OCI-LY1 (cell line): ENCODE measurements at regions not wholly inside any gene's neighbourhood (a gene's known extent, or its start where the extent isn't known, plus 50 kb on each side); places are given as distances from the start of the nearest gene placed in this dataset.

Experiments
- EZH2 ChIP-seq: fragments of 200-600 bp; sonication (generic), shearing (Covaris generic); IDR thresholded peaks from 2 replicates; pipeline ENCODE4 v1.8.0; 2017; ENCODE audit warnings: borderline replicate concordance, mixed run types, mild to moderate bottlenecking, antibody characterized with exemption, low read length, moderate library complexity, mixed read lengths
- TF ChIP-seq, protein P1 (sequence below): fragments of 200-600 bp; sonication (generic), shearing (Covaris generic); IDR thresholded peaks from 2 replicates; pipeline ENCODE4 v1.5.1; 2017; ENCODE audit warnings: mild to moderate bottlenecking, antibody characterized with exemption, low read length, moderate library complexity, mixed read lengths

DNA sequence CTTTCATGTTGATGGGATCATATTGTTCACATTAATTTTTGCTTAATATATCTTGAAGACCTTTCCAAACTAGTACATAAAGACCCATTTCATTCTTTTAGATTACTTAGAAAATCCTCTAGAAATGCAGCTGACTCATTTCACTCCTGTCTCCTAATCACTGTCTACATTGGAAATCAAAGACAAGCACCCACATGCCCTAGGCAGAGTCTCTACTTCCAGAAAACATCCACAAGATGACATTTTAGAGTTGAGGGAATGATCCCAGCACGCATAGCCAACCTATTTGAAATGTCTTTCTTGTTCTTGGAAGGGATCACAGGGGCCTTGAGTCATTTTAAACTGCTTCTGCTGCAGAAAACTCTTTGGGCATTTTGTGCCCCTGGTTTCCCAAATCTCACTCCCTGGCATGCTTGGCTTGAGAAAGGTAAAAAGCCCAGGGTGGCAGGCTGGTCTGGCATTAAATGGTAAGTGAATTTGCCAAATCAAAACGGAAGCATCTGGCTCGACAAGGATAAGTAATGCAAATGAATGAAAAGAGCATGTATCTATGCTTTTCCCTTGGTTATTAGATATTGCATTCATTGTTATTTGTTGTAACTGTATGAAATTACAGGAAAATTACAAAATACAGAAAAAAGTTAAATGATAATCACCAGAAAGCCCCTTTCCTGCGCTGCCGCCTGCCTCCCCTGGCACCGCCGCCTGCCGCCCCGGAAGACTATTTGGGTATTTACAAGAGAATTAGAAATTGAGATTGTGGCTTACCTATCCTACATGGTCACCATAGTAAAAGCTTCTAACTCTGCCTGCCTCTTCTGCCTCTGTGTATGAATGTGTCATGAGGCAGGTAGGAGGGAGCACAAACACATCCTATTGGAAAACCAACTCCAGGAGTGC, 225.3 kb downstream of the PTEN start:
- TF ChIP-seq, protein P1, sequence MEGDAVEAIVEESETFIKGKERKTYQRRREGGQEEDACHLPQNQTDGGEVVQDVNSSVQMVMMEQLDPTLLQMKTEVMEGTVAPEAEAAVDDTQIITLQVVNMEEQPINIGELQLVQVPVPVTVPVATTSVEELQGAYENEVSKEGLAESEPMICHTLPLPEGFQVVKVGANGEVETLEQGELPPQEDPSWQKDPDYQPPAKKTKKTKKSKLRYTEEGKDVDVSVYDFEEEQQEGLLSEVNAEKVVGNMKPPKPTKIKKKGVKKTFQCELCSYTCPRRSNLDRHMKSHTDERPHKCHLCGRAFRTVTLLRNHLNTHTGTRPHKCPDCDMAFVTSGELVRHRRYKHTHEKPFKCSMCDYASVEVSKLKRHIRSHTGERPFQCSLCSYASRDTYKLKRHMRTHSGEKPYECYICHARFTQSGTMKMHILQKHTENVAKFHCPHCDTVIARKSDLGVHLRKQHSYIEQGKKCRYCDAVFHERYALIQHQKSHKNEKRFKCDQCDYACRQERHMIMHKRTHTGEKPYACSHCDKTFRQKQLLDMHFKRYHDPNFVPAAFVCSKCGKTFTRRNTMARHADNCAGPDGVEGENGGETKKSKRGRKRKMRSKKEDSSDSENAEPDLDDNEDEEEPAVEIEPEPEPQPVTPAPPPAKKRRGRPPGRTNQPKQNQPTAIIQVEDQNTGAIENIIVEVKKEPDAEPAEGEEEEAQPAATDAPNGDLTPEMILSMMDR = no peak
- TF ChIP-seq EZH2 = no peak
